ENCODE measurements at regions not wholly inside any gene's neighbourhood (a gene's known extent, or its start where the extent isn't known, plus 50 kb on each side); places are given as distances from the start of the nearest gene placed in this dataset.

- ChIA-PET POLR2A (no interaction called here), CTCF (no interaction called here)
These were observed 534.7 kb upstream of the ARGLU1 start for GRCh38 chr13:107102676-107103075.

GRCh38 chr13:107099661-107100060 is 531.7 kb upstream of the ARGLU1 start:
- POLR2A ChIA-PET = no interaction called here
- CTCF ChIA-PET = no interaction called here

- ChIA-PET POLR2A (no interaction called here), CTCF (no interaction called here)
These were observed 530.0 kb upstream of the ARGLU1 start for GRCh38 chr13:107097916-107098315.

GRCh38 chr13:107095876-107096275 is 527.9 kb upstream of the ARGLU1 start:
- ChIA-PET POLR2A (no interaction called here), CTCF (no interaction called here)

GRCh38 chr13:107091861-107092260 is 523.9 kb upstream of the ARGLU1 start:
- CTCF ChIA-PET = no interaction called here
- POLR2A ChIA-PET = no interaction called here

GRCh38 chr13:107091428-107091827 is 523.5 kb upstream of the ARGLU1 start:
- POLR2A ChIA-PET = no interaction called here

GRCh38 chr13:107088061-107088460 is 520.1 kb upstream of the ARGLU1 start:
- CTCF ChIA-PET = no interaction called here
- POLR2A ChIA-PET = no interaction called here

More at GRCh38 chr13:107091428-107091827, 523.5 kb upstream of the ARGLU1 start:
- CTCF ChIA-PET = no interaction called here

- CTCF ChIA-PET = no interaction called here
- POLR2A ChIA-PET = no interaction called here
These were observed 511.6 kb upstream of the ARGLU1 start for GRCh38 chr13:107079423-107080049.

- ChIA-PET CTCF (no interaction called here), POLR2A (no interaction called here)
These were observed 510.4 kb upstream of the ARGLU1 start for GRCh38 chr13:107078229-107078765.

- CTCF ChIA-PET = no interaction called here
- POLR2A ChIA-PET = no interaction called here
These were observed 508.9 kb upstream of the ARGLU1 start for GRCh38 chr13:107076801-107077200.

- CTCF ChIA-PET = no interaction called here
- POLR2A ChIA-PET = no interaction called here
These were observed 507.6 kb upstream of the ARGLU1 start for GRCh38 chr13:107075576-107075975.

- ChIA-PET CTCF (no interaction called here), POLR2A (no interaction called here)
These were observed 502.9 kb upstream of the ARGLU1 start for GRCh38 chr13:107070792-107071191.

GRCh38 chr13:107069108-107069776 is 501.3 kb upstream of the ARGLU1 start:
- POLR2A ChIA-PET = no interaction called here
- CTCF ChIA-PET = no interaction called here

- ChIA-PET CTCF (no interaction called here), POLR2A (no interaction called here)
These were observed 499.4 kb upstream of the ARGLU1 start for GRCh38 chr13:107067381-107067780.

GRCh38 chr13:107066355-107066754 is 498.4 kb upstream of the ARGLU1 start:
- ChIA-PET POLR2A (no interaction called here), CTCF (no interaction called here)

- CTCF ChIA-PET = no interaction called here
These were observed 497.1 kb upstream of the ARGLU1 start for GRCh38 chr13:107065036-107065435.

GRCh38 chr13:107057028-107057631 is 489.2 kb upstream of the ARGLU1 start:
- ChIA-PET CTCF (no interaction called here), POLR2A (no interaction called here)

More at GRCh38 chr13:107065036-107065435, 497.1 kb upstream of the ARGLU1 start:
- POLR2A ChIA-PET = no interaction called here

- ChIA-PET POLR2A (no interaction called here), CTCF (interaction anchor here (0.5 to 0.7 kb wide), 2 partner anchors 122 to 381 kb away, joined by 3 to 4 read pairs; no protein-coding TSS in a partner anchor)
These were observed 475.4 kb upstream of the ARGLU1 start for GRCh38 chr13:107043021-107043956.

- ChIA-PET CTCF (no interaction called here), POLR2A (no interaction called here)
These were observed 467.8 kb upstream of the ARGLU1 start for GRCh38 chr13:107035778-107036177.

GRCh38 chr13:107035186-107035585 is 467.2 kb upstream of the ARGLU1 start:
- ChIA-PET POLR2A (no interaction called here), CTCF (no interaction called here)
